ENCODE measurements at regions not wholly inside any gene's neighbourhood (a gene's known extent, or its start where the extent isn't known, plus 50 kb on each side); places are given as distances from the start of the nearest gene placed in this dataset.

GRCh38 chr3:177889652-177890358 is 646.4 kb upstream of the KCNMB2 start:
- TF ChIP-seq CTCF (IDR thresholded peaks at IDR 0.05) = no peak

DNA sequence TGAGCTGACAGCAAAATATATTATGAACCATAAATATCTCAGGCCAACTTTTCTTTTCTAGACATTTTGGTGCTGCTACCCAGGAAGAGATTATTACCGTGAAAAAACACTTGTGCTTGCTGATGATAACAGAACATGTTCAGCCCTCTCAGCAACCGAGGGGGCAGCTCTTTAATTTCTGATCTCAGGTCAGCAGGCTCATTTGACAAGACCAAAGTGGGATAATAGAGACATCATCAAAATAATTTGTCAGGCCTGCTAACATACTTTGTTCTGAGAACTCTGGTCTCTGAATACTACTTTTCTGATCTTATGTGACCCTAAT is 645.9 kb upstream of the KCNMB2 start:
- TF ChIP-seq CTCF (IDR thresholded peaks at IDR 0.05) = no peak

GRCh38 chr3:177893331-177893730 is 642.9 kb upstream of the KCNMB2 start:
- no peak for TF ChIP-seq CTCF (IDR thresholded peaks at IDR 0.05)

GRCh38 chr3:177894081-177894728 is 642.0 kb upstream of the KCNMB2 start:
- TF ChIP-seq CTCF (IDR thresholded peaks at IDR 0.05) = no peak

- TF ChIP-seq CTCF (IDR thresholded peaks at IDR 0.05) = no peak
Observed at GRCh38 chr3:177898185-177898584, 638.1 kb upstream of the KCNMB2 start.

- no peak for TF ChIP-seq CTCF (IDR thresholded peaks at IDR 0.05)
Observed at GRCh38 chr3:177899275-177900067, 636.8 kb upstream of the KCNMB2 start.

DNA sequence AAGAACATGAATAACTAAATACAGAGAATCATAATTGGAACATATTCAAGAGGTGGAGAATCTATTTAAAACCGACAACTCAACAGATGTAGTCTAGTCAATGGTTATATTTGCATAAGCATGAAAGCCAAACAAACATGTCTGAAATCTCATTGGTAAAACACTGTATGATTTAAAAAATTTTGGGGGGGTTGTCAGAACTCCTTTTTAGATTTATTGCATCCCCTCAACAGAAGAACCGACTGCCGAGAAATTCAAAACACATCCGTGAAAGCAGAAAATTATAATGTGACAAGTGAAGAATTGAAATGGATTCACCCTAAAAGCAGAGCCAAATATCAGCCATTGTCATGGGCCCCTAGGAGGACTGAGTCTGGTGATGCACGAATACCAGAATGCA is 633.4 kb upstream of the KCNMB2 start:
- no peak for TF ChIP-seq CTCF (IDR thresholded peaks at IDR 0.05)

Measured in LNCAP (cell line).